HL-60 (cell line): ENCODE measurements at regions not wholly inside any gene's neighbourhood (a gene's known extent, or its start where the extent isn't known, plus 50 kb on each side); places are given as distances from the start of the nearest gene placed in this dataset.
A peak's percentile ranks its signal among the peaks of the same experiment; 100 is the strongest.

Experiments used
- DNase-seq, 2 experiments: peaks; one replicate each; pipeline ENCODE4 v3.0.0-alpha.2; 2010 to 2020; ENCODE audit warnings: low read depth in 1 of 2, low spot score in 1 of 2
- H3K27ac ChIP-seq: fragments of 250-450 bp; sonication (Bioruptor Pico); replicated peaks from 2 replicates; pipeline ENCODE4 v1.5.1; 2020; ENCODE audit warnings: mild to moderate bottlenecking, moderate library complexity
- H3K27me3 ChIP-seq: fragments of 250-450 bp; sonication (Bioruptor Pico); 2 replicates; pipeline ENCODE4 v1.5.1; 2021; ENCODE audit warnings: mild to moderate bottlenecking, moderate library complexity; ENCODE audit not compliant: insufficient read depth, poor library complexity, severe bottlenecking
- H3K4me3 ChIP-seq: replicated peaks from 2 replicates; pipeline ENCODE4 v1.5.1; 2011; ENCODE audit warnings: mild to moderate bottlenecking, control low read depth, low read length; ENCODE audit not compliant: insufficient read depth
- GABPA ChIP-seq: IDR thresholded peaks from 2 replicates; pipeline ENCODE4 v1.6.1; 2012; ENCODE audit warnings: low read depth
- POLR2AphosphoS5 ChIP-seq: IDR thresholded peaks from 2 replicates; pipeline ENCODE4 v1.6.1; 2012; ENCODE audit warnings: low read depth
- SPI1 ChIP-seq: IDR thresholded peaks from 2 replicates; pipeline ENCODE4 v1.6.1; 2012; ENCODE audit warnings: low read depth, mild to moderate bottlenecking, borderline replicate concordance
- TF ChIP-seq, protein P1 (sequence below): IDR thresholded peaks from 2 replicates; pipeline ENCODE4 v1.6.1; 2012; ENCODE audit warnings: low read depth; ENCODE audit not compliant: insufficient replicate concordance
- TF ChIP-seq, protein P2 (sequence below): IDR thresholded peaks from one replicate; pipeline ENCODE4 v1.5.1; 2011; ENCODE audit warnings: low read length, control low read depth, inconsistent platforms; ENCODE audit not compliant: insufficient read depth

GRCh38 chr9:108184941-108185340 is 670.8 kb downstream of the ACTL7B start:
- Histone ChIP-seq H3K4me3 (no peak overlapping the region), H3K27me3 (no peaks in the 10 kb centered on the region), H3K27ac (no peak overlapping the region)
- no peak for DNase-seq
- TF ChIP-seq, protein P1, sequence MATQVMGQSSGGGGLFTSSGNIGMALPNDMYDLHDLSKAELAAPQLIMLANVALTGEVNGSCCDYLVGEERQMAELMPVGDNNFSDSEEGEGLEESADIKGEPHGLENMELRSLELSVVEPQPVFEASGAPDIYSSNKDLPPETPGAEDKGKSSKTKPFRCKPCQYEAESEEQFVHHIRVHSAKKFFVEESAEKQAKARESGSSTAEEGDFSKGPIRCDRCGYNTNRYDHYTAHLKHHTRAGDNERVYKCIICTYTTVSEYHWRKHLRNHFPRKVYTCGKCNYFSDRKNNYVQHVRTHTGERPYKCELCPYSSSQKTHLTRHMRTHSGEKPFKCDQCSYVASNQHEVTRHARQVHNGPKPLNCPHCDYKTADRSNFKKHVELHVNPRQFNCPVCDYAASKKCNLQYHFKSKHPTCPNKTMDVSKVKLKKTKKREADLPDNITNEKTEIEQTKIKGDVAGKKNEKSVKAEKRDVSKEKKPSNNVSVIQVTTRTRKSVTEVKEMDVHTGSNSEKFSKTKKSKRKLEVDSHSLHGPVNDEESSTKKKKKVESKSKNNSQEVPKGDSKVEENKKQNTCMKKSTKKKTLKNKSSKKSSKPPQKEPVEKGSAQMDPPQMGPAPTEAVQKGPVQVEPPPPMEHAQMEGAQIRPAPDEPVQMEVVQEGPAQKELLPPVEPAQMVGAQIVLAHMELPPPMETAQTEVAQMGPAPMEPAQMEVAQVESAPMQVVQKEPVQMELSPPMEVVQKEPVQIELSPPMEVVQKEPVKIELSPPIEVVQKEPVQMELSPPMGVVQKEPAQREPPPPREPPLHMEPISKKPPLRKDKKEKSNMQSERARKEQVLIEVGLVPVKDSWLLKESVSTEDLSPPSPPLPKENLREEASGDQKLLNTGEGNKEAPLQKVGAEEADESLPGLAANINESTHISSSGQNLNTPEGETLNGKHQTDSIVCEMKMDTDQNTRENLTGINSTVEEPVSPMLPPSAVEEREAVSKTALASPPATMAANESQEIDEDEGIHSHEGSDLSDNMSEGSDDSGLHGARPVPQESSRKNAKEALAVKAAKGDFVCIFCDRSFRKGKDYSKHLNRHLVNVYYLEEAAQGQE, result no peak
- TF ChIP-seq, protein P2, sequence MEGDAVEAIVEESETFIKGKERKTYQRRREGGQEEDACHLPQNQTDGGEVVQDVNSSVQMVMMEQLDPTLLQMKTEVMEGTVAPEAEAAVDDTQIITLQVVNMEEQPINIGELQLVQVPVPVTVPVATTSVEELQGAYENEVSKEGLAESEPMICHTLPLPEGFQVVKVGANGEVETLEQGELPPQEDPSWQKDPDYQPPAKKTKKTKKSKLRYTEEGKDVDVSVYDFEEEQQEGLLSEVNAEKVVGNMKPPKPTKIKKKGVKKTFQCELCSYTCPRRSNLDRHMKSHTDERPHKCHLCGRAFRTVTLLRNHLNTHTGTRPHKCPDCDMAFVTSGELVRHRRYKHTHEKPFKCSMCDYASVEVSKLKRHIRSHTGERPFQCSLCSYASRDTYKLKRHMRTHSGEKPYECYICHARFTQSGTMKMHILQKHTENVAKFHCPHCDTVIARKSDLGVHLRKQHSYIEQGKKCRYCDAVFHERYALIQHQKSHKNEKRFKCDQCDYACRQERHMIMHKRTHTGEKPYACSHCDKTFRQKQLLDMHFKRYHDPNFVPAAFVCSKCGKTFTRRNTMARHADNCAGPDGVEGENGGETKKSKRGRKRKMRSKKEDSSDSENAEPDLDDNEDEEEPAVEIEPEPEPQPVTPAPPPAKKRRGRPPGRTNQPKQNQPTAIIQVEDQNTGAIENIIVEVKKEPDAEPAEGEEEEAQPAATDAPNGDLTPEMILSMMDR, result no peak
- TF ChIP-seq SPI1 (no peak), GABPA (no peak), POLR2AphosphoS5 (no peak)

DNA sequence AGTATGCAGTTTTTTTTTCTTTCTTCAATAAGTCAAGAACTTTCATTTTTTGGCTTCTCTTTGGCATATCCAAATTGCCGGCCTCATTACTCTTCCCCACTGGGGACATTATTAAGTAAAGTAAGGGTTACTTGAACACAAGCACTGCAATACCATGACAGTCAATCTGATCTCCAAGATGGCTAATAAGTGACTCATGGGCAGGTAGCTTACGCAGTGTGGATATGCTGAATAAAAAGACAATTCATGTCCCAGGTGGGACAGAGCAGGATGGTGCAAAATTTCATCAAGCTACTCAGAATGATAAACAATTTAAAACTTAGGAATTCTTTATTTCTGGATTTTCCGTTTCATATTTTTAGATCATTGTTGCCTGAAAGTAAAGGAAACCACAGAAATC is 671.8 kb downstream of the ACTL7B start:
- TF ChIP-seq GABPA (no peak), SPI1 (no peak), POLR2AphosphoS5 (no peak)
- TF ChIP-seq, protein P2, result no peak
- TF ChIP-seq, protein P1, result no peak
- no peaks in the 10 kb centered on the region for H3K27me3 ChIP-seq
- H3K27ac ChIP-seq, result no peak overlapping the region
- no peak overlapping the region for H3K4me3 ChIP-seq
- no peak for DNase-seq

DNA sequence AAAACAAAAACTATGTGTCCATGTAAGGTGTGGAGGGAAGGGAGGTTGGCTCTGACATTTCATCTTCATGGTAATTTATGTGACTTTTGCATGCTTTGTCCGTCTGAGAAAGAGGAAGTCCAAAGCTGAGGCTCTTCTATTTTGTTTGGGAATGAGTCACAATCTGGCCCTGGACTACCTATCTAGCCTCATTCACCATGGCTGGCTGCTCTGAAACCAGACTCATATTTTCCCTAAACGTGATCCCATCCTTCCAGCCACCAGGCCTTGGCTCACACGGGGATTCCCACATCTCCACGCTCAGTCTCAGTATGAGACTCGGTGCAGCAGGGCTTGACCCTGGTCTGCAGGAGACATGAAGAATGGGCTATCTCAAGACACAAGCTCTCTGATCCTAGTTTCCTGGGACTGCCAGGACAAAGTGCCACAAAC is 672.8 kb downstream of the ACTL7B start:
- TF ChIP-seq GABPA (no peak), SPI1 (peak; percentile 79)
- no peak overlapping the region for H3K27ac ChIP-seq
- DNase-seq, result no peak
- no peaks in the 10 kb centered on the region for H3K27me3 ChIP-seq
- H3K4me3 ChIP-seq, result no peak overlapping the region

DNA sequence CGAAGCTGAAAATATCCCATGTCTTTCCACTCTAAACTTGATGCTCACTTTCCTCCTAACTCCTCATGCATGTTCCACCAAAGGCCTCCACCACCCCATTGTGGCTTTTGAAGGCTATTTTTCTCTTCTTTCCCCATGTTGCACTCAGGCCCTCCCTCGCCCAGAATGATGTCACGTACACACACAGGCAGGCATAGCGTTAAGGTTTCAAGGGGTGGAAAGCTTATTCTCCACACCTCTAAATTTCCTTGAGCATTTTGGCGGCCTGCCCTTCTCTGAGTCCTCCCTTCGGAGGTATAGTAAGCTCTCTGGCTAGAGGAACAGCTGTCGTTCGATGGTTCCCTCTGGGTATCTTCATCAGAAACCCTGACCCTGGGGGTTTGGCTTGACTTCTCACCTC is 673.5 kb downstream of the ACTL7B start:
- no peak for TF ChIP-seq SPI1
- TF ChIP-seq, protein P2, result no peak
- TF ChIP-seq, protein P1, result no peak
- TF ChIP-seq POLR2AphosphoS5, result no peak
- no peak for TF ChIP-seq GABPA
- Histone ChIP-seq H3K27me3 (no peaks in the 10 kb centered on the region), H3K27ac (no peak overlapping the region), H3K4me3 (no peak overlapping the region)
- DNase-seq, result no peak
